Mesenchymal stem cell (in vitro differentiated cells and primary cell): ENCODE measurements at regions not wholly inside any gene's neighbourhood (a gene's known extent, or its start where the extent isn't known, plus 50 kb on each side); places are given as distances from the start of the nearest gene placed in this dataset.

Experiments
- DNase-seq: peaks from one replicate; pipeline ENCODE4 v3.0.0-alpha.2; 2013
- H2AFZ ChIP-seq: one replicate; pipeline ENCODE4 v1.6.1; 2013; ENCODE audit warnings: low read depth, mild to moderate bottlenecking, control low read depth, inconsistent platforms, low read length, moderate library complexity
- H2AK5ac ChIP-seq: 2 replicates; pipeline ENCODE4 v1.6.1; 2013; ENCODE audit warnings: low read length, moderate library complexity, mild to moderate bottlenecking, inconsistent platforms; ENCODE audit not compliant: severe bottlenecking
- H2BK120ac ChIP-seq: one replicate; pipeline ENCODE4 v1.6.1; 2013; ENCODE audit warnings: low read depth, mild to moderate bottlenecking, inconsistent platforms, low read length, moderate library complexity
- H2BK12ac ChIP-seq, 2 experiments: one replicate each; pipeline ENCODE4 v1.6.1; 2013; ENCODE audit warnings: inconsistent platforms in 2 of 2, low read length in 2 of 2, mild to moderate bottlenecking in 2 of 2, moderate library complexity in 2 of 2, control low read depth in 1 of 2
- H2BK15ac ChIP-seq: one replicate; pipeline ENCODE4 v1.6.1; 2013; ENCODE audit warnings: mild to moderate bottlenecking, low read depth, inconsistent platforms; ENCODE audit not compliant: poor library complexity, severe bottlenecking
- H2BK5ac ChIP-seq: 2 replicates; pipeline ENCODE4 v1.6.1; 2013; ENCODE audit warnings: low read depth, mild to moderate bottlenecking, low read length, control low read depth, inconsistent platforms; ENCODE audit not compliant: poor library complexity, severe bottlenecking
- H3K14ac ChIP-seq, 2 experiments: one replicate each; pipeline ENCODE4 v1.6.1; 2013; ENCODE audit warnings: inconsistent platforms in 2 of 2, low read length in 2 of 2, control low read depth in 1 of 2, mild to moderate bottlenecking in 1 of 2, moderate library complexity in 1 of 2
- H3K18ac ChIP-seq, 2 experiments: one replicate each; pipeline ENCODE4 v1.6.1; 2013; ENCODE audit warnings: inconsistent platforms in 2 of 2, low read length in 2 of 2, control low read depth in 1 of 2, low read depth in 1 of 2, mild to moderate bottlenecking in 1 of 2
- H3K23ac ChIP-seq, 2 experiments: one replicate each; pipeline ENCODE4 v1.6.1; 2013; ENCODE audit warnings: inconsistent platforms in 2 of 2, low read length in 2 of 2, mild to moderate bottlenecking in 2 of 2, moderate library complexity in 2 of 2, control low read depth in 1 of 2
- H3K27ac ChIP-seq: 2 replicates; pipeline ENCODE4 v1.5.1; 2013; ENCODE audit warnings: mild to moderate bottlenecking, moderate library complexity, low read length, control low read depth, inconsistent platforms; ENCODE audit not compliant: poor library complexity, severe bottlenecking
- H3K27me3 ChIP-seq, 2 experiments: 2 replicates each; pipeline versions ENCODE4 v1.6.1 to v1.7.0; 2013; ENCODE audit warnings: low read length in 2 of 2, mild to moderate bottlenecking in 2 of 2, moderate library complexity in 2 of 2, control low read depth in 1 of 2, inconsistent platforms in 1 of 2; ENCODE audit not compliant: control insufficient read depth in 1 of 2, insufficient read depth in 1 of 2
- H3K36me3 ChIP-seq, 2 experiments: 2 replicates each; pipeline versions ENCODE4 v1.6.1 to v1.7.0; 2013; ENCODE audit warnings: low read length in 2 of 2, control low read depth in 1 of 2, inconsistent platforms in 1 of 2, low read depth in 1 of 2, mild to moderate bottlenecking in 1 of 2; ENCODE audit not compliant: insufficient read depth in 2 of 2, control insufficient read depth in 1 of 2
- H3K4ac ChIP-seq, 2 experiments: one replicate each; pipeline ENCODE4 v1.6.1; 2013; ENCODE audit warnings: inconsistent platforms in 2 of 2, low read length in 2 of 2, mild to moderate bottlenecking in 2 of 2, moderate library complexity in 2 of 2, control low read depth in 1 of 2, low read depth in 1 of 2
- H3K4me1 ChIP-seq: 2 replicates; pipeline ENCODE4 v1.6.1; 2013; ENCODE audit warnings: low read depth, low read length, control low read depth; ENCODE audit not compliant: control insufficient read depth, insufficient read depth
- H3K4me2 ChIP-seq: 2 replicates; pipeline ENCODE4 v1.6.1; 2013; ENCODE audit warnings: low read length, mild to moderate bottlenecking, inconsistent platforms; ENCODE audit not compliant: poor library complexity, severe bottlenecking
- H3K4me3 ChIP-seq, 2 experiments: 2 replicates each; pipeline versions ENCODE4 v1.5.1 to v1.7.0; 2013; ENCODE audit warnings: low read length in 2 of 2, mild to moderate bottlenecking in 2 of 2, control low read depth in 1 of 2, low read depth in 1 of 2; ENCODE audit not compliant: insufficient read depth in 1 of 2
- H3K79me1 ChIP-seq: replicated peaks from 2 replicates; pipeline ENCODE4 v1.6.1; 2013; ENCODE audit warnings: mild to moderate bottlenecking, control low read depth, low read length, inconsistent platforms; ENCODE audit not compliant: poor library complexity, severe bottlenecking
- H3K9ac ChIP-seq: 2 replicates; pipeline ENCODE4 v1.7.0; 2013; ENCODE audit warnings: mild to moderate bottlenecking, low read length, moderate library complexity
- H3K9me3 ChIP-seq: 2 replicates; pipeline ENCODE4 v1.7.0; 2013; ENCODE audit warnings: mild to moderate bottlenecking, low read length; ENCODE audit not compliant: control insufficient read depth
- H4K8ac ChIP-seq: one replicate; pipeline ENCODE4 v1.6.1; 2013; ENCODE audit warnings: inconsistent platforms, mild to moderate bottlenecking, low read length, moderate library complexity
- H4K91ac ChIP-seq: one replicate; pipeline ENCODE4 v1.6.1; 2013; ENCODE audit warnings: mild to moderate bottlenecking, low read length, inconsistent platforms
- WGBS: methylation state at CpG from one replicate; pipeline ENCODE4 v1.1.7; 2013; ENCODE audit warnings: mixed read lengths; 5-methylcytosine and 5-hydroxymethylcytosine counted together

GRCh38 chr4:128718768-128719167 is 90.7 kb upstream of the JADE1 start:
- no peaks in the 10 kb centered on the region for H3K36me3 ChIP-seq
- no peak overlapping the region for H4K91ac ChIP-seq
- no peak overlapping the region for H2AK5ac ChIP-seq
- H2BK120ac ChIP-seq = no peak overlapping the region
- no peak overlapping the region for H3K27ac ChIP-seq
- no peak overlapping the region for H3K4me2 ChIP-seq
- DNase-seq = peak; percentile 45
- H3K14ac ChIP-seq = no peak overlapping the region
- H3K4ac ChIP-seq = no peak overlapping the region
- WGBS = 50% methylated on average over 1 of the region's 1 CpG
- H2AFZ ChIP-seq = no peak overlapping the region
- H3K4me1 ChIP-seq = peaks cover 2% of the 10 kb centered on the region
- H2BK5ac ChIP-seq = no peak overlapping the region
- H4K8ac ChIP-seq = no peak overlapping the region
- H3K4me3 ChIP-seq = no peak overlapping the region
- H3K9ac ChIP-seq = no peak overlapping the region
- H3K23ac ChIP-seq = no peak overlapping the region
- no peaks in the 10 kb centered on the region for H3K79me1 ChIP-seq
- no peak overlapping the region for H2BK12ac ChIP-seq
- no peak overlapping the region for H2BK15ac ChIP-seq
- H3K18ac ChIP-seq = no peak overlapping the region
- H3K27me3 ChIP-seq = no peaks in the 10 kb centered on the region
- no peaks in the 10 kb centered on the region for H3K9me3 ChIP-seq

GRCh38 chr4:128716338-128716737 is 93.2 kb upstream of the JADE1 start:
- no peak overlapping the region for H4K91ac ChIP-seq
- H3K18ac ChIP-seq = peak overlapping the region in 1 of 2 experiments; percentile 48
- no peaks in the 10 kb centered on the region for H3K79me1 ChIP-seq
- H3K4me3 ChIP-seq = no peak overlapping the region
- no peaks in the 10 kb centered on the region for H3K27me3 ChIP-seq
- DNase-seq = no peak
- H3K9ac ChIP-seq = no peak overlapping the region
- no peaks in the 10 kb centered on the region for H3K4me1 ChIP-seq
- no peak overlapping the region for H3K4me2 ChIP-seq
- peak overlapping the region in 1 of 2 experiments; percentile 63 for H2BK12ac ChIP-seq
- H3K23ac ChIP-seq = no peak overlapping the region
- no peak overlapping the region for H2BK120ac ChIP-seq
- no peak overlapping the region for H2BK5ac ChIP-seq
- no peaks in the 10 kb centered on the region for H3K9me3 ChIP-seq
- no peak overlapping the region for H4K8ac ChIP-seq
- H3K27ac ChIP-seq = no peak overlapping the region
- H3K4ac ChIP-seq = peak overlapping the region in 1 of 2 experiments; percentile 82
- no peaks in the 10 kb centered on the region for H3K36me3 ChIP-seq
- no peak overlapping the region for H2AK5ac ChIP-seq
- 92% methylated on average over 3 of the region's 4 CpGs for WGBS
- H3K14ac ChIP-seq = no peak overlapping the region
- H2AFZ ChIP-seq = no peak overlapping the region
- H2BK15ac ChIP-seq = no peak overlapping the region

- no peak overlapping the region for H2BK12ac ChIP-seq
- no peak overlapping the region for H4K91ac ChIP-seq
- H3K23ac ChIP-seq = no peak overlapping the region
- DNase-seq = peak; percentile 39
- H3K36me3 ChIP-seq = no peaks in the 10 kb centered on the region
- WGBS = 96% methylated on average over 1 of the region's 5 CpGs
- H3K18ac ChIP-seq = no peak overlapping the region
- no peak overlapping the region for H3K4ac ChIP-seq
- no peak overlapping the region for H3K14ac ChIP-seq
- H3K4me1 ChIP-seq = no peaks in the 10 kb centered on the region
- no peak overlapping the region for H2AFZ ChIP-seq
- no peak overlapping the region for H3K27ac ChIP-seq
- H3K27me3 ChIP-seq = no peaks in the 10 kb centered on the region
- no peak overlapping the region for H2AK5ac ChIP-seq
- H3K9ac ChIP-seq = no peak overlapping the region
- H2BK120ac ChIP-seq = no peak overlapping the region
- H2BK5ac ChIP-seq = no peak overlapping the region
- no peaks in the 10 kb centered on the region for H3K79me1 ChIP-seq
- H3K4me3 ChIP-seq = no peak overlapping the region
- no peak overlapping the region for H4K8ac ChIP-seq
- H2BK15ac ChIP-seq = no peak overlapping the region
- no peak overlapping the region for H3K4me2 ChIP-seq
- no peaks in the 10 kb centered on the region for H3K9me3 ChIP-seq
These were observed 93.9 kb upstream of the JADE1 start for GRCh38 chr4:128715616-128716015.

- 13% methylated on average over 1 of the region's 1 CpG for WGBS
- no peak overlapping the region for H3K23ac ChIP-seq
- no peak overlapping the region for H3K14ac ChIP-seq
- H3K9ac ChIP-seq = no peak overlapping the region
- H3K18ac ChIP-seq = no peak overlapping the region
- no peak overlapping the region for H2AFZ ChIP-seq
- H3K79me1 ChIP-seq = no peaks in the 10 kb centered on the region
- no peak overlapping the region for H4K8ac ChIP-seq
- peaks cover 3% of the 10 kb centered on the region for H3K4me1 ChIP-seq
- no peak overlapping the region for H3K4me3 ChIP-seq
- no peak overlapping the region for H2BK120ac ChIP-seq
- H2AK5ac ChIP-seq = no peak overlapping the region
- no peak overlapping the region for H3K4me2 ChIP-seq
- H3K9me3 ChIP-seq = no peaks in the 10 kb centered on the region
- H2BK15ac ChIP-seq = no peak overlapping the region
- no peak overlapping the region for H4K91ac ChIP-seq
- no peaks in the 10 kb centered on the region for H3K27me3 ChIP-seq
- no peak overlapping the region for H2BK12ac ChIP-seq
- H3K27ac ChIP-seq = no peak overlapping the region
- H3K4ac ChIP-seq = no peak overlapping the region
- DNase-seq = peak; percentile 52
- no peaks in the 10 kb centered on the region for H3K36me3 ChIP-seq
- H2BK5ac ChIP-seq = no peak overlapping the region
These were observed 98.1 kb upstream of the JADE1 start for GRCh38 chr4:128711361-128711760.
